Ascending aorta (tissue), 2 donors: ENCODE measurements at regions not wholly inside any gene's neighbourhood (a gene's known extent, or its start where the extent isn't known, plus 50 kb on each side); places are given as distances from the start of the nearest gene placed in this dataset.

Experiments
- DNase-seq, 2 donors: peaks; one replicate each; pipeline ENCODE4 v3.0.0-alpha.2; 2019; ENCODE audit warnings: low spot score in 2 of 2
- H3K27ac ChIP-seq, 2 donors: fragments of 200-600 bp; sonication (generic); one replicate each; pipeline ENCODE4 v1.5.1; 2016 to 2017; ENCODE audit warnings: mild to moderate bottlenecking in 1 of 2
- H3K27me3 ChIP-seq: fragments of 200-600 bp; sonication (generic); one replicate; pipeline ENCODE4 v1.5.1; 2017
- H3K36me3 ChIP-seq, 2 donors: fragments of 200-600 bp; sonication (generic); one replicate each; pipeline ENCODE4 v1.5.1; 2016
- H3K4me1 ChIP-seq, 2 donors: fragments of 200-600 bp; sonication (generic); one replicate each; pipeline ENCODE4 v1.5.1; 2016 to 2017; ENCODE audit warnings: mild to moderate bottlenecking in 1 of 2
- H3K4me3 ChIP-seq, 2 donors: fragments of 200-600 bp; sonication (generic); one replicate each; pipeline ENCODE4 v1.5.1; 2016 to 2017; ENCODE audit warnings: mild to moderate bottlenecking in 1 of 2
- H3K9me3 ChIP-seq, 2 donors: fragments of 200-600 bp; sonication (generic); one replicate each; pipeline ENCODE4 v1.5.1; 2016
- intact Hi-C: fragments of 100-400 bp; cut with DNase I; formaldehyde crosslinking; loops from one replicate; pipeline ENCODE4 v1.15.1; 2023
- TF ChIP-seq, protein P1 (sequence below), 3 experiments: fragments of 200-600 bp in 2 of 3; fragments of 450-650 bp in 1 of 3; sonication (generic) in 2 of 3; IDR thresholded peaks; one replicate each; pipeline ENCODE4 v1.5.1; 2016 to 2019; ENCODE audit warnings: antibody characterized with exemption in 3 of 3, mild to moderate bottlenecking in 1 of 3, moderate library complexity in 1 of 3

DNA sequence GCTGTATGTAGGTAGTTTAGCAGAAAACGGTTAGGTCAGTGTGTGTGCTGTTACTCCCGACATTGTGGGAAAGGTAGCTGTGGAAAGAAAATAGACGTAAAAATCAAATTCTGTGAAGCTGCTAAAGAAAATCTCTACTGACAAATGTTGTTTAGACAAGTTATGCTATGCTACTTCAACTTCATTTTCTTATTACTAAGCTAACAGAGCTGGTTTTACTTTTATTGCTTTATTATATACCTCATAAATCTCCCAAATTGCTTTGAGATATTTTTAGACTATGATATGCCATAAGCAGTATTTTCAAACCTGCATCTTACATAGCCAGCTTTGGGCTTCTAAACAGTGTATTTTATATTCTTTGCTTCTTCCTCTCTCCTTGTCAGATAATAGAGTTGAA is 108.2 kb upstream of the PACRGL start:
- Histone ChIP-seq H3K27ac (no peak overlapping the region), H3K4me3 (no peak overlapping the region), H3K4me1 (no peaks in the 10 kb centered on the region), H3K9me3 (no peaks in the 10 kb centered on the region), H3K27me3 (no peaks in the 10 kb centered on the region), H3K36me3 (peaks cover 0 to 7% of the 10 kb centered on the region in 2 donors)
- intact Hi-C loops: no loop called here
- TF ChIP-seq, protein P1, sequence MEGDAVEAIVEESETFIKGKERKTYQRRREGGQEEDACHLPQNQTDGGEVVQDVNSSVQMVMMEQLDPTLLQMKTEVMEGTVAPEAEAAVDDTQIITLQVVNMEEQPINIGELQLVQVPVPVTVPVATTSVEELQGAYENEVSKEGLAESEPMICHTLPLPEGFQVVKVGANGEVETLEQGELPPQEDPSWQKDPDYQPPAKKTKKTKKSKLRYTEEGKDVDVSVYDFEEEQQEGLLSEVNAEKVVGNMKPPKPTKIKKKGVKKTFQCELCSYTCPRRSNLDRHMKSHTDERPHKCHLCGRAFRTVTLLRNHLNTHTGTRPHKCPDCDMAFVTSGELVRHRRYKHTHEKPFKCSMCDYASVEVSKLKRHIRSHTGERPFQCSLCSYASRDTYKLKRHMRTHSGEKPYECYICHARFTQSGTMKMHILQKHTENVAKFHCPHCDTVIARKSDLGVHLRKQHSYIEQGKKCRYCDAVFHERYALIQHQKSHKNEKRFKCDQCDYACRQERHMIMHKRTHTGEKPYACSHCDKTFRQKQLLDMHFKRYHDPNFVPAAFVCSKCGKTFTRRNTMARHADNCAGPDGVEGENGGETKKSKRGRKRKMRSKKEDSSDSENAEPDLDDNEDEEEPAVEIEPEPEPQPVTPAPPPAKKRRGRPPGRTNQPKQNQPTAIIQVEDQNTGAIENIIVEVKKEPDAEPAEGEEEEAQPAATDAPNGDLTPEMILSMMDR (IDR thresholded peaks at IDR 0.05): no peak
- DNase-seq: no peak

DNA sequence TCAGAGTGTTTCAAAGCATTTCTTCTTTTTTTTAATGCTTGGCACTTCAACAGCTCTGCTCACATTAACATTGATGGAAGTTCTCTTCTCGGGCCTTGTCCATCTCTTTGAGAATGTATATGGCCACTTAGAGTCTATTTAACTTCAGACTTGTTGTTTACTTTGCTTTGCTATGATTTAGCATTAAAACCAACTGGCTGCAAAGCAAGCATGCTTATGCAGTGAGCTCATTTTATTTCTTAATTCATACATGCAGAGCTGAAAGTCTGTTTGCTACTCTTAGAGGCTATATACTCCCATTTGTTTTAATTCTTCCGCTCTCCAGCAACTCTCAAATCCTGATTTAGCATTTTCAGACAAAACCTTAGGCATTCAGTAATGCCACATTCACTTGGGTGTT is 107.6 kb upstream of the PACRGL start:
- H3K27ac ChIP-seq: no peak overlapping the region
- no peak overlapping the region for H3K4me3 ChIP-seq
- no peaks in the 10 kb centered on the region for H3K9me3 ChIP-seq
- H3K27me3 ChIP-seq: no peaks in the 10 kb centered on the region
- intact Hi-C loops: no loop called here
- H3K36me3 ChIP-seq: peaks cover 0 to 7% of the 10 kb centered on the region in 2 donors
- TF ChIP-seq, protein P1 (IDR thresholded peaks at IDR 0.05): no peak
- no peaks in the 10 kb centered on the region for H3K4me1 ChIP-seq
- no peak for DNase-seq

DNA sequence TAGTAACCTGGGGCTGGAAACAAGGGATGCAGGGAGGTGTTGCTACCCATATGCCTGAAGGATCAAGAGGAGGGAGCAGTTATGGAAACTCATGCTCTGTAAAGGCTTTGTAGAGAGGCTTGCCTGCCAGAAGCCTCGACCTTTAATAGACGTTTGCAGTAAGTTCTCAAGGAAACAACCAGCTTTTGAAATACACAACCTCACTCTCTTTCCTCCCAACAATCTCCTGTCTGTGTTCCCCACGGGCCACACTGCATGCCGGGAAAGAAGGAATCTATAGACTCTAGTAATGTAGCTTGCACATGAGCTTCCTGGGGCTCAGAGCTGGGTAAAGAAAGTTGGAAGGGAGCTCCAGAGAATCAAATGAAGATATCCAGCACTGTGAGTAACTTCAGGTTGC is 101.6 kb upstream of the PACRGL start:
- Histone ChIP-seq H3K27me3 (no peaks in the 10 kb centered on the region), H3K27ac (no peak overlapping the region), H3K9me3 (no peaks in the 10 kb centered on the region), H3K36me3 (peaks cover 5 to 6% of the 10 kb centered on the region in 2 donors), H3K4me1 (no peaks in the 10 kb centered on the region), H3K4me3 (no peak overlapping the region)
- TF ChIP-seq, protein P1 (IDR thresholded peaks at IDR 0.05): no peak
- no peak for DNase-seq
- intact Hi-C loops: no loop called here

DNA sequence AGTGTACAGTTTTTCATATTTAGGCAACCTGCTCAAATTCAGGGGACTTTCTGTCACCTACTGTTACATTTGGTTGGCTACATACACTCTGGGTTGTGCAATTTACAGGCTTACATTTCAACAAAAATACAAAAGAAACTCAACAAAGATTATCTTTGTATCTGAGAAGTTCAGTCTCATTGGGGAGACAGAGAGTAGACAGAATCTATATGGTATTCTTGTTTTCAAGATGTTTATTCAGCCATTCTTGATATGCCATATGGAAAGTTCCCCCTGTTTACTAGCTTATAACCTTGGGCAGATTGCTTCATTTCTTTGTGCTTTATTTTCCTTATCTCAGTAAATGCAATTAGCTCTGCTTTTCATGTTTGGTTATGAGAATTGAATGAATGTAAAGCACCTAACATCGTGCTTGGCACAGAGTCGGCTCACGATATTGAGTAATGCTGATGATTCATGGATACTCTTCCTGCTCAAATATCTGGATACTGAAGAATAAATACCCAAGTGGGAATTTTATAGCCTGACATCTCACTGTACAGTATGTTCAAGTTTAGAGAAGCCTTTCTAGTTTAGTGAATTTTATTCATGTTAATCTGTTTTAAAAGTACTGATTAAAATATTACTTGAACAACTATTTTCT is 96.5 kb upstream of the PACRGL start:
- H3K4me1 ChIP-seq: no peaks in the 10 kb centered on the region
- no peak for DNase-seq
- no peaks in the 10 kb centered on the region for H3K27me3 ChIP-seq
- intact Hi-C loops: no loop called here
- H3K9me3 ChIP-seq: no peaks in the 10 kb centered on the region
- H3K36me3 ChIP-seq: peaks cover 0 to under 1% of the 10 kb centered on the region in 2 donors
- TF ChIP-seq, protein P1 (IDR thresholded peaks at IDR 0.05): no peak
- no peak overlapping the region for H3K27ac ChIP-seq
- H3K4me3 ChIP-seq: no peak overlapping the region

DNA sequence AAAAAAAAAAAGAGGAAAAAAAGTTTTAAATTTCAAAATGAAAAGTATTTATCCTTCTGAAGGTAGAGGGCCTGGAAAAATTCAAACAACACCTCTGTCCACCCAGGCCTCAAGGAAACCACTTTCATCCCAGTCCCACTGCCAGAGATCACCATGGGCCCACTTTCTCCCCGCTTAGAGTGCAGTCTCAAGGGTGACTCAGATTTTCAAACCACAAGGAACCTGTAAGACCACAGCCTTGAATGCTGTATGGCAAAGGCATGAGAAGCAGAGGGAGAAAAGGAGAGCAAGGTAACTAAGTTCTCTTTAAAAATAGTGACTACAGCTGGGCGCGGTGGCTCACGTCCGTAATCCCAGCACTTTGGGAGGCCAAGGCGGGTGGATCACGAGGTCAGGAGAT is 87.9 kb upstream of the PACRGL start:
- Histone ChIP-seq H3K36me3 (peaks cover 3 to 5% of the 10 kb centered on the region in 2 donors), H3K27me3 (no peaks in the 10 kb centered on the region), H3K27ac (no peak overlapping the region), H3K4me1 (no peaks in the 10 kb centered on the region), H3K4me3 (no peak overlapping the region), H3K9me3 (no peaks in the 10 kb centered on the region)
- no peak for DNase-seq
- intact Hi-C loops: no loop called here
- TF ChIP-seq, protein P1 (IDR thresholded peaks at IDR 0.05): no peak

DNA sequence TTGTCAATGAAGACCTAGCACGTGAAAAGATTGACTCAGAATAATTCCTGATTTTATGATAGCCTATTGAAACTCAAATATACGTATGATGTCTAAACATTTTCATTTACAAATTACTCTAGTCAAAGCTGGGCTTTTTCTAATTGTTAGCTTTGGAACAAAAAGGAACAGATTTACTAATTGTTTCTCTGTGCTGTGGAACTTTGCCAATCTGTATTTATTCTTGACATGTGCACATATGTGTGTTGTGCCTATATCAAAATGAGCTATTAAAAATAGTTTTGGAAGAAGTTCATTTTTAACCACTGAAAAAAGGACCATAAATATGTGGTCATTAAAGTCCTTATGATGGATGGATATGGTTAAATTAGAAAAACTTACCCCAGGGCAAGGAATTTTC is 85.4 kb upstream of the PACRGL start:
- Histone ChIP-seq H3K36me3 (peaks cover 3 to 11% of the 10 kb centered on the region in 2 donors), H3K27ac (no peak overlapping the region), H3K4me1 (no peaks in the 10 kb centered on the region), H3K27me3 (no peaks in the 10 kb centered on the region), H3K4me3 (no peak overlapping the region), H3K9me3 (no peaks in the 10 kb centered on the region)
- TF ChIP-seq, protein P1 (IDR thresholded peaks at IDR 0.05): no peak
- no peak for DNase-seq
- intact Hi-C loops: no loop called here
